Testis (tissue), 2 donors: ENCODE measurements at regions not wholly inside any gene's neighbourhood (a gene's known extent, or its start where the extent isn't known, plus 50 kb on each side); places are given as distances from the start of the nearest gene placed in this dataset.

Experiments used
- DNase-seq: peaks from one replicate; pipeline ENCODE4 v3.0.0-alpha.2; 2019
- H3K27ac ChIP-seq, 2 donors: fragments of 200-600 bp; sonication (generic); one replicate each; pipeline ENCODE4 v1.5.1; 2019
- H3K27me3 ChIP-seq: fragments of 200-600 bp; sonication (generic); one replicate; pipeline ENCODE4 v1.5.1; 2019
- H3K36me3 ChIP-seq: fragments of 200-600 bp; sonication (generic); one replicate; pipeline ENCODE4 v1.5.1; 2017; ENCODE audit warnings: low read depth; ENCODE audit errors: missing control alignments
- H3K4me1 ChIP-seq: fragments of 200-600 bp; sonication (generic); one replicate; pipeline ENCODE4 v1.5.1; 2019
- H3K4me3 ChIP-seq, 2 donors: fragments of 200-600 bp; sonication (generic); one replicate each; pipeline ENCODE4 v1.5.1; 2017 to 2019
- H3K9me3 ChIP-seq: fragments of 200-600 bp; sonication (generic); one replicate; pipeline ENCODE4 v1.5.1; 2017
- CTCF ChIP-seq, 3 experiments: fragments of 450-650 bp in 2 of 3; fragments of 200-600 bp in 1 of 3; sonication (generic) in 1 of 3; IDR thresholded peaks; one replicate each; pipeline ENCODE4 v1.5.1; 2016 to 2019; ENCODE audit warnings: antibody characterized with exemption in 3 of 3, mild to moderate bottlenecking in 2 of 3, moderate library complexity in 1 of 3
- POLR2A ChIP-seq: fragments of 450-650 bp; IDR thresholded peaks from one replicate; pipeline ENCODE4 v1.6.1; 2017; ENCODE audit warnings: antibody characterized with exemption, mild to moderate bottlenecking, moderate library complexity
- WGBS, 2 donors: methylation state at CpG; one replicate each; pipeline ENCODE4 v1.1.5; 2018; 5-methylcytosine and 5-hydroxymethylcytosine counted together
- intact Hi-C: fragments of 100-400 bp; cut with DNase I; formaldehyde crosslinking; loops from one replicate; pipeline ENCODE4 v1.15.1; 2023; ENCODE audit warnings: low total_unique reads

GRCh38 chr4:97334348-97334747, 808.9 kb downstream of the STPG2 start:
- no peaks in the 10 kb centered on the region for H3K27me3 ChIP-seq
- H3K36me3 ChIP-seq = no peaks in the 10 kb centered on the region
- intact Hi-C loops = no loop called here
- no peaks in the 10 kb centered on the region for H3K9me3 ChIP-seq
- TF ChIP-seq CTCF (IDR thresholded peaks at IDR 0.05) (no peak), POLR2A (no peak)
- no peak overlapping the region for H3K4me3 ChIP-seq
- 61 to 62% methylated on average over 2 of the region's 2 CpGs for WGBS, 2 donors
- no peaks in the 10 kb centered on the region for H3K4me1 ChIP-seq
- DNase-seq = no peak
- H3K27ac ChIP-seq = no peak overlapping the region

- H3K4me3 ChIP-seq = no peak overlapping the region
- intact Hi-C loops = no loop called here
- no peaks in the 10 kb centered on the region for H3K4me1 ChIP-seq
- H3K27me3 ChIP-seq = no peaks in the 10 kb centered on the region
- no peaks in the 10 kb centered on the region for H3K36me3 ChIP-seq
- no peaks in the 10 kb centered on the region for H3K9me3 ChIP-seq
- 64 to 69% methylated on average over 1 of the region's 1 CpG for WGBS, 2 donors
- no peak for DNase-seq
- no peak overlapping the region for H3K27ac ChIP-seq
- TF ChIP-seq CTCF (IDR thresholded peaks at IDR 0.05) (no peak), POLR2A (no peak)
These were observed 793.6 kb downstream of the STPG2 start for GRCh38 chr4:97349468-97350186.

- Histone ChIP-seq H3K4me3 (no peak overlapping the region), H3K27me3 (no peaks in the 10 kb centered on the region), H3K36me3 (no peaks in the 10 kb centered on the region), H3K9me3 (no peaks in the 10 kb centered on the region), H3K4me1 (no peaks in the 10 kb centered on the region), H3K27ac (no peak overlapping the region)
- 82 to 84% methylated on average over 1 of the region's 1 CpG for WGBS, 2 donors
- intact Hi-C loops = no loop called here
- no peak for DNase-seq
- no peak for TF ChIP-seq CTCF (IDR thresholded peaks at IDR 0.05)
- no peak for TF ChIP-seq POLR2A
These were observed 789.4 kb downstream of the STPG2 start for GRCh38 chr4:97353876-97354275.

GRCh38 chr4:97359826-97360225, 783.5 kb downstream of the STPG2 start:
- TF ChIP-seq CTCF (IDR thresholded peaks at IDR 0.05) = no peak
- no peak for TF ChIP-seq POLR2A
- intact Hi-C loops = no loop called here
- H3K27me3 ChIP-seq = no peaks in the 10 kb centered on the region
- no peaks in the 10 kb centered on the region for H3K9me3 ChIP-seq
- no peak overlapping the region for H3K27ac ChIP-seq
- 86 to 91% methylated on average over 2 of the region's 2 CpGs for WGBS, 2 donors
- H3K4me1 ChIP-seq = no peaks in the 10 kb centered on the region
- no peak overlapping the region for H3K4me3 ChIP-seq
- H3K36me3 ChIP-seq = no peaks in the 10 kb centered on the region
- no peak for DNase-seq

GRCh38 chr4:97360733-97361132, 782.5 kb downstream of the STPG2 start:
- no peak overlapping the region for H3K4me3 ChIP-seq
- H3K9me3 ChIP-seq = no peaks in the 10 kb centered on the region
- intact Hi-C loops = no loop called here
- no peaks in the 10 kb centered on the region for H3K36me3 ChIP-seq
- no peak overlapping the region for H3K27ac ChIP-seq
- no peak for TF ChIP-seq POLR2A
- TF ChIP-seq CTCF (IDR thresholded peaks at IDR 0.05) = no peak
- no peaks in the 10 kb centered on the region for H3K27me3 ChIP-seq
- no peaks in the 10 kb centered on the region for H3K4me1 ChIP-seq
- no peak for DNase-seq
